Islet precursor cell (in vitro differentiated cells): ENCODE measurements at regions not wholly inside any gene's neighbourhood (a gene's known extent, or its start where the extent isn't known, plus 50 kb on each side); places are given as distances from the start of the nearest gene placed in this dataset.
"Not testable (repeated sequence)": the region's sequence is repeated elsewhere in the genome, so short reads cannot be mapped to it uniquely, and the experiment has no call there.

Experiments
- DNase-seq: peaks from one replicate; pipeline ENCODE4 v3.0.0-alpha.2; 2018

GRCh38 chr1:73452522-73452921, 745.5 kb downstream of the LRRIQ3 start:
- no peak for DNase-seq

- DNase-seq: not testable (repeated sequence)
These were observed 747.3 kb downstream of the LRRIQ3 start for GRCh38 chr1:73450668-73451067.

- no peak for DNase-seq
These were observed 786.5 kb downstream of the LRRIQ3 start for GRCh38 chr1:73411479-73411878.

- DNase-seq: peak; percentile 49
These were observed 796.3 kb downstream of the LRRIQ3 start for GRCh38 chr1:73401666-73402065.

- DNase-seq: no peak
These were observed 815.0 kb downstream of the LRRIQ3 start for GRCh38 chr1:73382966-73383365.

- no peak for DNase-seq
These were observed 831.1 kb downstream of the LRRIQ3 start for GRCh38 chr1:73366734-73367413.

- no peak for DNase-seq
These were observed 839.0 kb downstream of the LRRIQ3 start for GRCh38 chr1:73359001-73359400.

GRCh38 chr1:73356485-73356884, 841.5 kb downstream of the LRRIQ3 start:
- no peak for DNase-seq

- DNase-seq: no peak
These were observed 854.0 kb downstream of the LRRIQ3 start for GRCh38 chr1:73343947-73344346.

- DNase-seq: no peak
These were observed 864.0 kb downstream of the LRRIQ3 start for GRCh38 chr1:73333847-73334503.

GRCh38 chr1:73331726-73332125, 866.2 kb downstream of the LRRIQ3 start:
- no peak for DNase-seq

GRCh38 chr1:73327998-73328397, 870.0 kb downstream of the LRRIQ3 start:
- DNase-seq: no peak

GRCh38 chr1:73327180-73327793, 870.7 kb downstream of the LRRIQ3 start:
- DNase-seq: no peak

- no peak for DNase-seq
These were observed 871.3 kb downstream of the LRRIQ3 start for GRCh38 chr1:73326663-73327062.

GRCh38 chr1:73310797-73311381, 887.1 kb downstream of the LRRIQ3 start:
- DNase-seq: peak; percentile 85

GRCh38 chr1:73306899-73307555, 890.9 kb downstream of the LRRIQ3 start:
- no peak for DNase-seq

- DNase-seq: no peak
These were observed 924.1 kb downstream of the LRRIQ3 start for GRCh38 chr1:73273886-73274285.

- not testable (repeated sequence) for DNase-seq
These were observed 952.8 kb downstream of the LRRIQ3 start for GRCh38 chr1:73245196-73245595.

GRCh38 chr1:73218995-73219546, 936.7 kb upstream of the NEGR1 start:
- no peak for DNase-seq

- DNase-seq: peak; percentile 56
These were observed 923.1 kb upstream of the NEGR1 start for GRCh38 chr1:73205294-73205973.

- no peak for DNase-seq
These were observed 915.6 kb upstream of the NEGR1 start for GRCh38 chr1:73197972-73198371.

GRCh38 chr1:73194965-73195364, 912.6 kb upstream of the NEGR1 start:
- no peak for DNase-seq
